Retinal pigment epithelial cell (primary cell): ENCODE measurements at regions not wholly inside any gene's neighbourhood (a gene's known extent, or its start where the extent isn't known, plus 50 kb on each side); places are given as distances from the start of the nearest gene placed in this dataset.
"Not testable (repeated sequence)": the region's sequence is repeated elsewhere in the genome, so short reads cannot be mapped to it uniquely, and the experiment has no call there.

Source experiments
- DNase-seq: peaks from one replicate; pipeline ENCODE4 v3.0.0-alpha.2; 2010; ENCODE audit warnings: low read depth
- H3K4me3 ChIP-seq: 2 replicates; pipeline ENCODE4 v1.5.1; 2011; ENCODE audit warnings: mild to moderate bottlenecking, low read length, control low read depth, moderate library complexity
- TF ChIP-seq, protein P1 (sequence below): conservative IDR thresholded peaks from 2 replicates; pipeline ENCODE4 v1.5.1; 2011; ENCODE audit warnings: low read depth, low read length, control low read depth, inconsistent platforms

DNA sequence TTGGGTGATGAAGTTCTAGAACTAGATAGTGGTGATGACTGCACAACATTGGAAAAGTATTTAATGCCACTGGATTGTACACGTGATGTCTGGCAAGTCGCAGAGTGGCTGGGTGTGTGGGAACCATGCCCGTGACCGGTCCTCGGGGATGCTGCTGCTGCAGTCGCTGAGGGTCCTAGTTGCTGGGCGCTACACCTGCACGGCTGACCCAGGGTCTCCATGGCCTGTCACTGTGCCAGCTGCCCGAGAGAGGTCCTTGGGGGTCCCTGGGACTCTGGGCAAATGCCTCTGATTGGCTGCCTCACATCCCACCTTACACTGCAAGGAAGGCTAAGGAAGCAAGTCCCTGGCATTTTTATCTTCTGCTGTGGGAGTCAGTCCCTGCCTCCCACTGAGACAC is 109.1 kb upstream of the PABPC3 start:
- TF ChIP-seq, protein P1, sequence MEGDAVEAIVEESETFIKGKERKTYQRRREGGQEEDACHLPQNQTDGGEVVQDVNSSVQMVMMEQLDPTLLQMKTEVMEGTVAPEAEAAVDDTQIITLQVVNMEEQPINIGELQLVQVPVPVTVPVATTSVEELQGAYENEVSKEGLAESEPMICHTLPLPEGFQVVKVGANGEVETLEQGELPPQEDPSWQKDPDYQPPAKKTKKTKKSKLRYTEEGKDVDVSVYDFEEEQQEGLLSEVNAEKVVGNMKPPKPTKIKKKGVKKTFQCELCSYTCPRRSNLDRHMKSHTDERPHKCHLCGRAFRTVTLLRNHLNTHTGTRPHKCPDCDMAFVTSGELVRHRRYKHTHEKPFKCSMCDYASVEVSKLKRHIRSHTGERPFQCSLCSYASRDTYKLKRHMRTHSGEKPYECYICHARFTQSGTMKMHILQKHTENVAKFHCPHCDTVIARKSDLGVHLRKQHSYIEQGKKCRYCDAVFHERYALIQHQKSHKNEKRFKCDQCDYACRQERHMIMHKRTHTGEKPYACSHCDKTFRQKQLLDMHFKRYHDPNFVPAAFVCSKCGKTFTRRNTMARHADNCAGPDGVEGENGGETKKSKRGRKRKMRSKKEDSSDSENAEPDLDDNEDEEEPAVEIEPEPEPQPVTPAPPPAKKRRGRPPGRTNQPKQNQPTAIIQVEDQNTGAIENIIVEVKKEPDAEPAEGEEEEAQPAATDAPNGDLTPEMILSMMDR = no peak

DNA sequence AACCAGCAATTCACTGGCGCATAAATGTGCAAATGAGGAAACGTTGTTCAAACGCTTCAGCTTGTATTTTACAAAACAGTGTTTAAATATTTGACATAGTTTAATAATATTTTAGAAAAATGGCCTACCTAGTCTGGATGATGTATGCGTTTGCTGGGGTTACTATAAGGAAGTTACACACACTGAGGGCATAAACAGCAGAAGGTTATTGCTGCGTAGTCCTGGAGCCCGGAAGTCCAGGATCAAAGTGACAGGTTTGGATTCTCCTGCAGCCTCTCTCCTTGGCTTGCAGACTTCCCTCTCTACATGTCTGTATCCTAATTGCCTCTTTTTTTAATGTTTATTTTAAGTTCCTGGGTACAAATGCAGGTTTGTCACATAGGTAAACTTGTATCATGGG is 106.0 kb upstream of the PABPC3 start:
- not testable (repeated sequence) for H3K4me3 ChIP-seq, DNase-seq

More for the DNA sequence above, 109.1 kb upstream of the PABPC3 start:
- H3K4me3 ChIP-seq = no peak overlapping the region
- no peak for DNase-seq

DNA sequence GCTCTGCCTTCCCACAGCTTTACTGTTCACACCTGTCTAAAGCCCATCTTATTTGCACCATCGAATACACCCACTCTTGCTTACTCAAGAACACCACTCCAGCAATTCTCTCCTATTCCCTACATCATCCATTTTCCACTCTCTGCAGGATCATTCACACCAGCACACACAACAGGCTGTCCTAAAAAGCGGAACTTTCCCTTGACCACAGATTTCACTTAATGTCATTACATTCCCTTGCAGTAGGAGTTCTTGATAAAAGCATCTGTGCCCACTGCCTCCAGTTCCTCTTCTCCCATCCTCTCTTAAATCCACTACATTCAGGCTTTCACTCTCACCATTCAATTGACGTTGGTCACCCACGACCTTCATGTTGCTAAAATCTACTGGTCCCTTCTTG is 103.0 kb upstream of the PABPC3 start:
- H3K4me3 ChIP-seq, DNase-seq: not testable (repeated sequence)

DNA sequence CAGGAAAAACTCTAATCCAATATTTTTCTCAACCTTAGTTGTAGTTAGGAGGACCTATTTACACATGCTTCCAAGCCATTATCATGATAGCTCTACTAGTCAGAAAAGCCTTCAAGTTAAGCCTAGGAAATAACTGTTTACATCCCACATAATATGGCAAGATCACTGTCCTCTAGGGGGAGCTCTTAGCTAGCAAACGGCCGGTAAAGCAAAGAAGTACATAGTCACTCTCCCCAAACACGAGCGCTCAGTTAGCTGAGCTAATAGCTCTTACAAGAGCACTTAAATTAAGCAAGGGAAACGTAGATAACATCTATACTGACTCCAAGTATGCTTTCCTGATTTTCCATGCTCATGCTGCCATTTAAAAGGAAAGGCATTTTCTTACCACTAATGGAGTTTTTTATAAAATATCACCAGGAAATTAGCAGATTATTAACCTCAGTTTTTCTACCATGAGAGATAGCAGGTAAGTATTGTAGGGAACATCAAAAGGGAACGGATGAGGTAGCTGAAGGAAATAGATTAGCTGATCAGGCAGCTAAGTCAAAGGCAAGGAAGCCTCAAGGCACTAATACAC is 100.6 kb upstream of the PABPC3 start:
- no peak overlapping the region for H3K4me3 ChIP-seq
- no peak for DNase-seq
- TF ChIP-seq, protein P1 = peak; percentile 92

DNA sequence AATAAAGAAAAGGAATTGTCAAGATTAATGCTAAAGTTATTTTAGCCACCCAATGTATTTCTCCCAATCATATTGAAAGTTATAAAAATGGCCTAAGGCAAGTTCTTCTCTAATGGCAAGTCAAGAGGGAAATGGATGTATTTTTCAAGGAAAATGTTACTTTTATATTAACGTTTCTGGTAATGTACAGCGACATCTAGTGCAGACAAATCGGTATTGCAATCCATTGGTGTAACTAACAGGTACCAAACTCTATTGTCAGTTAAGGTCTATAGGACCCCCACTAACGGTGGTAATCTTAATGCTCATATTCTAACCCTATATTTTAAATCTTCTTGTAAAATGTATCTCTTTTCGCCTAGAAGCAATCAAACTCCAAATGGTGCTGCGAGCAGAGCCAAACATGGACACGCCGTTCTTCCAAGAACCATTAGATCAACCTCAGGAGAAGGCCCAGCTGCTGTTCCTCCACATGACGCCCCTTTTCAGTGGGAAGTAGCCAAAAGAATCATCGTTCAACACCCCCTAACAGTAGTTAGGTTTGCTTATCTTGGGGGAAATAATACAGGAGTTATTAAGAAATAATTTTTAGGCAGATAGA is 98.5 kb upstream of the PABPC3 start:
- TF ChIP-seq, protein P1 = peak; percentile 68
- DNase-seq = no peak
- no peak overlapping the region for H3K4me3 ChIP-seq

DNA sequence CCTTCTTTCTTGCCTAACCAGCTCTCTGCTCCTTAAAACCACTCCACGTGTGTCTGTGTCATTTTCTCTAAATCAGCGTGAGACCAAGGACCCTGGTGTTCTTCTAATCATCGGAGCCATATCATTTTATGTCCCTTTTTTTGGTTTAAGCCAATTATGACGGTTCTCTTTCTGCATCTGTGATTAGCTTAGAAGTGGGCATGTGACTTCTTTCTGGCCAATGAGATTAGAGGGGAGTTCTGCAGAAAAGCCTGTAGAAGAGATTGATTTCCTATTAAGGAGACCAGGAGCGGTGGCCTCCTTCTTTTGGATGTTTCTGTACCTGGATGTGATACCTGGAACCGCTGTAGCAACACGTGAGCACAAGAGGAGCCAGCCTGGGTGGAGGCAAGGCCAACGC is 97.5 kb upstream of the PABPC3 start:
- TF ChIP-seq, protein P1 = no peak
- no peak for DNase-seq
- no peak overlapping the region for H3K4me3 ChIP-seq

DNA sequence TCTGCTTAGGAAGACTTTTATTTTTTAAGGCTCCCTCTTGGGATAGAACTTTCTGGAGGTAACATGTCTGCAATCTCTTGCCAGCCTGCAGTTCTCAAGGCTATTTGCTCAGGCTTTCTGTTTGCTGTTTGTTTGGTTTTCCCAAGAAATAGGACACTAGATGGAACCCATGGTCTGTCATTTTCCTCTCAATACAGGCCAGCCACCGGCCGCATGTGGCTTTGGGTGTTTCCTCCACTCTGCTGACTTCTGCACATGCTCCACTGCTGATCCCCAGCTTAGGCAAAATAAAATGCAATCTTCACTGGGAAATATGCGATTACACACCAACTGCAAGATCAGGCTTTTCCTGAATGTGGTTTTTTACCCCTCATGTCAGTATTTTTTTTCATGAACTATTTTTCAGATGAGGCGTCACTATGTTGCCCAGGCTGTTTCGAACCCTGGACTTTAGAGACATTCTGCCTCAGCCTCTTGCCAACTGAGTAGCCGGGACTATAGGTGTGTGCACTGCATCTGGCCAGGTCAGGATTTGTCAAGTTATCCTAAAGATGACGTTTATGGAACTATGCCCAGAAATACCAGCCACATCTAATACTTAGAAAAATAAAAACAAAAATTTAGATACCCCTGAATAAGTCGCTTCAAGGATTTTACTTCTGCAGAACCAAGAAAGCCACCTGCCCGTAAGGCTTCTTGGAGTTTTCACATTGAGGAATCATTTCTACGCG is 94.3 kb upstream of the PABPC3 start:
- TF ChIP-seq, protein P1 = no peak
- no peak for DNase-seq
- no peak overlapping the region for H3K4me3 ChIP-seq

DNA sequence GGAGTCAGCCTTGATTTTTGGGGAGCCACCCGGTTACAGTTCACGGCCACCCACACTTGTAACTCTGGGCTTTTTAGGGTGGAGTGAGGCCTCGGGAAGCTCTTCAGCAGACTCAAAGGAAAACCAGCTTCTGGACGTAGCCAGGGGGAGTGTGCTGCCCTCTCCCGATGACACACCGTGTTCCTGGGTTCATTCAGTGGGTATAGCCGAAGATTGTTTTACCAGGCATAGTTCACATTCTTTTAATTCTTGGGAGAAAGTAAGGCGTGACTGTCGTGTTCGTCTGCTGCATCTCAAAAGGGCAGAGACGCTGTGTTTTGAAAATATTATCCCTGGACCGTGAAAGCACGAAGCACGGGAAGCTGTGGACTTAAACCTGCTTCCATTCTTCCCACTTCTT is 93.6 kb upstream of the PABPC3 start:
- not testable (repeated sequence) for H3K4me3 ChIP-seq, DNase-seq
- TF ChIP-seq, protein P1 = peak; percentile 40

DNA sequence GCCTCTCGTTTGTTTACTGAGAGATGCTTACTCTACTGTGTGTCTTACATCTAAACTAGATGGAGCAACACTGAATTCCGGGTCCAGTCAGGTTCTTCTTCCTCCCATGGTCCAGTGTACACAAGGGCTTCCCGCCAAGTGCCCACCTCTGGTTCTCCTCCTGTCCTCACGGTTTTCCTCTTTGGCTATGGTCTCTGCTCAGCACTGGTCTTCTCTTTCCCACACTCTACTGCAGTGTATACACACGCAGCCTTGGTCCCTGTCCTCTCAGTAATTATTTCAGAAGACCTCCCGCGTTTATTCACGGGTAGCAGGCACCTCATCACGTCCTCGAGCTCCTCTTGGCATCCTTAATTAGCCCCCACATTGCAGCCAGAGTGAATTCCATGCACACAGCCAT is 91.4 kb upstream of the PABPC3 start:
- H3K4me3 ChIP-seq, DNase-seq: not testable (repeated sequence)
